Osteocyte (in vitro differentiated cells): ENCODE measurements at regions not wholly inside any gene's neighbourhood (a gene's known extent, or its start where the extent isn't known, plus 50 kb on each side); places are given as distances from the start of the nearest gene placed in this dataset.

Experiments used
- DNase-seq: peaks from one replicate; pipeline ENCODE4 v3.0.0; 2021; ENCODE audit warnings: mixed read lengths; ENCODE audit not compliant: unreplicated experiment; ENCODE audit errors: extremely low spot score
- H3K27ac Mint-ChIP-seq: one replicate; pipeline ENCODE4 v1.8.0; 2021; ENCODE audit warnings: mild to moderate bottlenecking, mixed read lengths; ENCODE audit not compliant: unreplicated experiment
- H3K27me3 Mint-ChIP-seq: one replicate; pipeline ENCODE4 v1.8.0; 2021; ENCODE audit warnings: mixed read lengths; ENCODE audit not compliant: unreplicated experiment
- H3K36me3 Mint-ChIP-seq: one replicate; pipeline ENCODE4 v1.8.0; 2021; ENCODE audit warnings: mixed read lengths; ENCODE audit not compliant: unreplicated experiment
- H3K4me1 Mint-ChIP-seq: one replicate; pipeline ENCODE4 v1.8.0; 2021; ENCODE audit warnings: mixed read lengths; ENCODE audit not compliant: unreplicated experiment
- H3K4me3 Mint-ChIP-seq: one replicate; pipeline ENCODE4 v1.8.0; 2021; ENCODE audit warnings: mild to moderate bottlenecking, moderate library complexity, mixed read lengths; ENCODE audit not compliant: unreplicated experiment
- H3K9me3 Mint-ChIP-seq: one replicate; pipeline ENCODE4 v1.8.0; 2021; ENCODE audit warnings: mixed read lengths; ENCODE audit not compliant: unreplicated experiment
- CTCF ChIP-seq: fragments of 200-600 bp; sonication (generic); IDR thresholded peaks from 2 replicates; pipeline ENCODE4 v1.5.0; 2021; ENCODE audit warnings: antibody characterized with exemption, mild to moderate bottlenecking, moderate library complexity

GRCh38 chr2:156679820-156680219, 243.6 kb downstream of the GPD2 start:
- TF ChIP-seq CTCF = no peak
- Mint-ChIP-seq H3K27me3 (peaks cover 18% of the 10 kb centered on the region), H3K4me1 (no peaks in the 10 kb centered on the region), H3K4me3 (no peak overlapping the region), H3K36me3 (no peaks in the 10 kb centered on the region), H3K9me3 (no peaks in the 10 kb centered on the region), H3K27ac (no peak overlapping the region)
- no peak for DNase-seq

- TF ChIP-seq CTCF = no peak
Measured at GRCh38 chr2:156680266-156680665, 244.1 kb downstream of the GPD2 start.

GRCh38 chr2:156687126-156687525, 250.9 kb downstream of the GPD2 start:
- H3K4me3 Mint-ChIP-seq = no peak overlapping the region
- no peaks in the 10 kb centered on the region for H3K36me3 Mint-ChIP-seq

More at GRCh38 chr2:156680266-156680665, 244.1 kb downstream of the GPD2 start:
- Mint-ChIP-seq H3K4me1 (no peaks in the 10 kb centered on the region), H3K4me3 (no peak overlapping the region), H3K36me3 (no peaks in the 10 kb centered on the region), H3K27ac (no peak overlapping the region), H3K9me3 (no peaks in the 10 kb centered on the region), H3K27me3 (peaks cover 19% of the 10 kb centered on the region)
- no peak for DNase-seq

GRCh38 chr2:156687715-156688114, 251.5 kb downstream of the GPD2 start:
- Mint-ChIP-seq H3K27ac (no peak overlapping the region), H3K9me3 (no peaks in the 10 kb centered on the region), H3K4me1 (no peaks in the 10 kb centered on the region), H3K27me3 (peaks cover 10% of the 10 kb centered on the region), H3K4me3 (no peak overlapping the region), H3K36me3 (no peaks in the 10 kb centered on the region)
- no peak for DNase-seq
- TF ChIP-seq CTCF = no peak

More at GRCh38 chr2:156687126-156687525, 250.9 kb downstream of the GPD2 start:
- Mint-ChIP-seq H3K4me1 (no peaks in the 10 kb centered on the region), H3K27ac (no peak overlapping the region), H3K9me3 (no peaks in the 10 kb centered on the region), H3K27me3 (peaks cover 13% of the 10 kb centered on the region)
- TF ChIP-seq CTCF = no peak
- DNase-seq = no peak

GRCh38 chr2:156689939-156690338, 253.8 kb downstream of the GPD2 start:
- Mint-ChIP-seq H3K27me3 (peaks cover 6% of the 10 kb centered on the region), H3K27ac (no peak overlapping the region), H3K36me3 (no peaks in the 10 kb centered on the region), H3K4me1 (no peaks in the 10 kb centered on the region), H3K9me3 (no peaks in the 10 kb centered on the region), H3K4me3 (no peak overlapping the region)
- no peak for TF ChIP-seq CTCF
- no peak for DNase-seq
